HUES48 (cell line): ENCODE measurements at regions not wholly inside any gene's neighbourhood (a gene's known extent, or its start where the extent isn't known, plus 50 kb on each side); places are given as distances from the start of the nearest gene placed in this dataset.

Experiments
- H3K27ac ChIP-seq: one replicate; pipeline ENCODE4 v1.7.0; 2013; ENCODE audit warnings: low read depth, low read length, inconsistent platforms
- H3K27me3 ChIP-seq: 2 replicates; pipeline ENCODE4 v1.6.1; 2013; ENCODE audit warnings: mild to moderate bottlenecking, low read length; ENCODE audit not compliant: control insufficient read depth, insufficient read depth
- H3K36me3 ChIP-seq: 2 replicates; pipeline ENCODE4 v1.6.1; 2013; ENCODE audit warnings: low read length; ENCODE audit not compliant: control insufficient read depth, insufficient read depth
- H3K4me1 ChIP-seq: 2 replicates; pipeline ENCODE4 v1.6.1; 2013; ENCODE audit warnings: mild to moderate bottlenecking, low read length; ENCODE audit not compliant: control insufficient read depth, insufficient read depth
- H3K4me3 ChIP-seq: 2 replicates; pipeline ENCODE4 v1.5.1; 2013; ENCODE audit warnings: mild to moderate bottlenecking, low read depth, low read length
- H3K9ac ChIP-seq: 2 replicates; pipeline ENCODE4 v1.6.1; 2013; ENCODE audit warnings: mild to moderate bottlenecking, low read depth, low read length, moderate library complexity
- H3K9me3 ChIP-seq: 2 replicates; pipeline ENCODE4 v1.6.1; 2013; ENCODE audit warnings: low read length; ENCODE audit not compliant: control insufficient read depth, insufficient read depth

GRCh38 chr18:60502591-60502990, 130.0 kb upstream of the MC4R start:
- H3K4me1 ChIP-seq = no peaks in the 10 kb centered on the region
- H3K27me3 ChIP-seq = no peaks in the 10 kb centered on the region
- H3K9ac ChIP-seq = no peak overlapping the region
- H3K36me3 ChIP-seq = no peaks in the 10 kb centered on the region
- no peak overlapping the region for H3K4me3 ChIP-seq
- H3K9me3 ChIP-seq = no peaks in the 10 kb centered on the region
- H3K27ac ChIP-seq = no peak overlapping the region

- no peaks in the 10 kb centered on the region for H3K9me3 ChIP-seq
- H3K27me3 ChIP-seq = no peaks in the 10 kb centered on the region
- H3K4me3 ChIP-seq = no peak overlapping the region
Measured at GRCh38 chr18:60503199-60503598, 130.6 kb upstream of the MC4R start.

GRCh38 chr18:60506190-60506589, 133.6 kb upstream of the MC4R start:
- no peak overlapping the region for H3K9ac ChIP-seq
- no peaks in the 10 kb centered on the region for H3K4me1 ChIP-seq
- H3K36me3 ChIP-seq = no peaks in the 10 kb centered on the region
- H3K27me3 ChIP-seq = no peaks in the 10 kb centered on the region
- no peaks in the 10 kb centered on the region for H3K9me3 ChIP-seq
- H3K4me3 ChIP-seq = no peak overlapping the region
- H3K27ac ChIP-seq = no peak overlapping the region

More at GRCh38 chr18:60503199-60503598, 130.6 kb upstream of the MC4R start:
- Histone ChIP-seq H3K36me3 (no peaks in the 10 kb centered on the region), H3K4me1 (no peaks in the 10 kb centered on the region), H3K27ac (no peak overlapping the region), H3K9ac (no peak overlapping the region)

- Histone ChIP-seq H3K9me3 (no peaks in the 10 kb centered on the region), H3K27me3 (no peaks in the 10 kb centered on the region), H3K36me3 (no peaks in the 10 kb centered on the region), H3K9ac (no peak overlapping the region), H3K4me1 (no peaks in the 10 kb centered on the region), H3K27ac (no peak overlapping the region), H3K4me3 (no peak overlapping the region)
Measured at GRCh38 chr18:60506682-60507081, 134.1 kb upstream of the MC4R start.

- Histone ChIP-seq H3K4me3 (no peak overlapping the region), H3K27me3 (no peaks in the 10 kb centered on the region)
Measured at GRCh38 chr18:60508108-60508507, 135.5 kb upstream of the MC4R start.

GRCh38 chr18:60534538-60534937, 162.0 kb upstream of the MC4R start:
- no peaks in the 10 kb centered on the region for H3K36me3 ChIP-seq
- no peak overlapping the region for H3K4me3 ChIP-seq
- H3K4me1 ChIP-seq = peaks cover 13% of the 10 kb centered on the region
- H3K9ac ChIP-seq = no peak overlapping the region
- H3K27me3 ChIP-seq = no peaks in the 10 kb centered on the region
- no peaks in the 10 kb centered on the region for H3K9me3 ChIP-seq
- H3K27ac ChIP-seq = no peak overlapping the region

More at GRCh38 chr18:60508108-60508507, 135.5 kb upstream of the MC4R start:
- no peaks in the 10 kb centered on the region for H3K4me1 ChIP-seq
- H3K27ac ChIP-seq = no peak overlapping the region
- H3K36me3 ChIP-seq = no peaks in the 10 kb centered on the region
- no peaks in the 10 kb centered on the region for H3K9me3 ChIP-seq
- H3K9ac ChIP-seq = no peak overlapping the region

GRCh38 chr18:60537074-60537473, 164.5 kb upstream of the MC4R start:
- no peaks in the 10 kb centered on the region for H3K36me3 ChIP-seq

GRCh38 chr18:60538891-60539290, 166.3 kb upstream of the MC4R start:
- H3K9ac ChIP-seq = no peak overlapping the region
- no peak overlapping the region for H3K4me3 ChIP-seq
- H3K9me3 ChIP-seq = no peaks in the 10 kb centered on the region
- H3K27me3 ChIP-seq = no peaks in the 10 kb centered on the region
- H3K36me3 ChIP-seq = no peaks in the 10 kb centered on the region
- peaks cover 7% of the 10 kb centered on the region for H3K4me1 ChIP-seq
- no peak overlapping the region for H3K27ac ChIP-seq

More at GRCh38 chr18:60537074-60537473, 164.5 kb upstream of the MC4R start:
- Histone ChIP-seq H3K27me3 (no peaks in the 10 kb centered on the region), H3K9ac (no peak overlapping the region), H3K9me3 (no peaks in the 10 kb centered on the region), H3K4me1 (peaks cover 13% of the 10 kb centered on the region), H3K27ac (no peak overlapping the region), H3K4me3 (no peak overlapping the region)

- H3K27ac ChIP-seq = no peak overlapping the region
- no peaks in the 10 kb centered on the region for H3K4me1 ChIP-seq
- no peak overlapping the region for H3K9ac ChIP-seq
- no peaks in the 10 kb centered on the region for H3K36me3 ChIP-seq
- H3K9me3 ChIP-seq = no peaks in the 10 kb centered on the region
- H3K27me3 ChIP-seq = no peaks in the 10 kb centered on the region
- no peak overlapping the region for H3K4me3 ChIP-seq
Measured at GRCh38 chr18:60541661-60542060, 169.1 kb upstream of the MC4R start.

GRCh38 chr18:60543646-60544045, 171.1 kb upstream of the MC4R start:
- H3K27me3 ChIP-seq = no peaks in the 10 kb centered on the region
- no peaks in the 10 kb centered on the region for H3K4me1 ChIP-seq
- no peak overlapping the region for H3K4me3 ChIP-seq
- no peaks in the 10 kb centered on the region for H3K9me3 ChIP-seq
- no peak overlapping the region for H3K27ac ChIP-seq
- H3K36me3 ChIP-seq = no peaks in the 10 kb centered on the region
- no peak overlapping the region for H3K9ac ChIP-seq

GRCh38 chr18:60549338-60549960, 176.9 kb upstream of the MC4R start:
- Histone ChIP-seq H3K36me3 (no peaks in the 10 kb centered on the region), H3K27ac (no peak overlapping the region), H3K9ac (no peak overlapping the region), H3K4me3 (no peak overlapping the region), H3K9me3 (no peaks in the 10 kb centered on the region), H3K27me3 (no peaks in the 10 kb centered on the region), H3K4me1 (no peaks in the 10 kb centered on the region)
